Activated naive CD8-positive, alpha-beta T cell treated with anti-CD3 and anti-CD28 coated beads, Interleukin-2, amount 50 U/mL, for 24 hours (primary cell): ENCODE measurements at regions not wholly inside any gene's neighbourhood (a gene's known extent, or its start where the extent isn't known, plus 50 kb on each side); places are given as distances from the start of the nearest gene placed in this dataset.

Source experiments
- ATAC-seq: fragments of 150-1000 bp; cut with Tn5 transposase; one replicate; pipeline ENCODE4 v1.10.0; 2021
- DNase-seq: peaks from one replicate; pipeline ENCODE4 v3.0.0; 2021
- H3K27ac Mint-ChIP-seq: one replicate; pipeline ENCODE4 v1.8.0; 2021; ENCODE audit warnings: mild to moderate bottlenecking, mixed read lengths
- H3K27me3 Mint-ChIP-seq: one replicate; pipeline ENCODE4 v1.8.0; 2021; ENCODE audit warnings: mixed read lengths
- H3K36me3 Mint-ChIP-seq: one replicate; pipeline ENCODE4 v1.8.0; 2021; ENCODE audit warnings: low read depth, mixed read lengths
- H3K4me1 Mint-ChIP-seq: one replicate; pipeline ENCODE4 v1.8.0; 2021; ENCODE audit warnings: mixed read lengths
- H3K4me3 Mint-ChIP-seq: one replicate; pipeline ENCODE4 v1.8.0; 2021; ENCODE audit warnings: mild to moderate bottlenecking, moderate library complexity, mixed read lengths
- H3K9me3 Mint-ChIP-seq: one replicate; pipeline ENCODE4 v1.8.0; 2021; ENCODE audit warnings: mixed read lengths

DNA sequence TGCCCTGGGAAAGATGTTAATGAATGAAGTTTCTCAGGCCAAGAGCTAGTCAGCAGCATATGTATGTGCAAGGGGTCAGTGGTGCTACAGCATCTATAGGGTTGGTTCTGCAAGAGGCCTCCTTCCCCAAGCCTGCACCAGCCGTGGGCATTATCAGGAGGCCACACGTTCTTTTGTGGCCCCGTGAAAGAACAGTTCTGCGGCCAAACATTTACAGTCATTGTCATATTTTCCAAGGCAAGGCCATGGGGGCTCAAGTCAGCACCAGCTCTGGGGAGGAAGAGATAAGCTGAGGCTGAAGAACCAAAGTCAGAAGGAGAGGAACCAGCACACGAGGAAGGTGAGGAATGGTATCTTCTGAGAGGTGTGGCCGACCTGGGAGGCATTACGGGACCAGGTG is 54.4 kb upstream of the TMEM72 start:
- ATAC-seq (no peak), DNase-seq (no peak)
- H3K9me3 Mint-ChIP-seq = no peaks in the 10 kb centered on the region
- no peaks in the 10 kb centered on the region for H3K4me1 Mint-ChIP-seq
- H3K27me3 Mint-ChIP-seq = no peaks in the 10 kb centered on the region
- H3K4me3 Mint-ChIP-seq = no peak overlapping the region
- H3K36me3 Mint-ChIP-seq = no peaks in the 10 kb centered on the region
- no peak overlapping the region for H3K27ac Mint-ChIP-seq

DNA sequence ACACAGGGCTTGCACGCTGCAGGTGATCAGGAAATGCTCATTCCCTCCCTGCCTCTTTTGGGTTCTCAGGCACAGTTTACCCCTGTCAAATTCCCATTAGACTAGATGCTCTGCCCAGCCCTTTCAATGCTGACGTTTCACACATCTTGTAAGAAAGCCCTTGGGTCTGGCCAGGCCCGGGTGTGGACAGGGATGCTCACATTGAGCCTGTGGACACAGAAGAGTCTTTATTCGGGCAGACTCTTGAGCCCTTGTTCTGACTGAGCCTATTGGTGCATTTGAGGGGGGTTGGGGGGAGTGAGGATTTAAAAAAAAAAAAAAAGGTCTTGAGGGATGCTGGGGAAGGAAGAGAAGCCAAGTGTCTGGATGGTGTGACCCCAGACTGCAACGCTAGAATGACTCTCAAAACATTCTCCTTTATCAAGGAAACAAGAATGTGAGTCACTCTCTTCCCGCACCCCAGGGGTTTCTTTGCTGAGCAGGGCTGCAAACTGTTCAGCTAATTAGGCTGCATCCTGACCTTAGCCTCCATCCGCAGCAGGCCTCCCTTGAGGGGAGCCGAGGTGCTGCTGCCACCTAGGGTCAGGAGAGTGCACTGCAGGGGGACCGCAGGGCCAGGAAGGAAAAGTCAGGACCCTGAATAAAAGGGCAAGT is 53.6 kb upstream of the TMEM72 start:
- Mint-ChIP-seq H3K27me3 (no peaks in the 10 kb centered on the region), H3K27ac (no peak overlapping the region), H3K4me3 (no peak overlapping the region), H3K4me1 (no peaks in the 10 kb centered on the region), H3K9me3 (no peaks in the 10 kb centered on the region), H3K36me3 (no peaks in the 10 kb centered on the region)
- ATAC-seq (peak; percentile 67), DNase-seq (peak; percentile 66)

DNA sequence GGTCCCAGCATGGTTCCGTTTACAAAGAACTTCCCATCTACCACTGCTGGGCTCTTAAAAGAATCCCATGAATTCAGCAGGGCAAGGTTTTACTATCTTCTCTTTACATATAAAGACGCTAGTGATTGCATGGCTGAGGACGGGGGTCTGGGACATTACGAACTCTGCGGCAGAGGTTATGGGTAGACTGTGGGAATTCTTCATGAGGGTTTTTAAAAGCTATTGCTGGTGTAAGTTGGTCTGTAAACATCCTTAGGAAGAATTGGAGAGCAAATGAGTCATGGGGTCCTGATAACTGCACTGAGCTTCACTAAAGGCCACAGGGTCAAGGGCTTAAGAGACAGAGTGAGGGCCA is 53.1 kb upstream of the TMEM72 start:
- ATAC-seq = no peak
- H3K36me3 Mint-ChIP-seq = no peaks in the 10 kb centered on the region
- H3K4me3 Mint-ChIP-seq = no peak overlapping the region
- DNase-seq = no peak
- H3K9me3 Mint-ChIP-seq = no peaks in the 10 kb centered on the region
- H3K27me3 Mint-ChIP-seq = peaks cover under 1% of the 10 kb centered on the region
- H3K4me1 Mint-ChIP-seq = peaks cover under 1% of the 10 kb centered on the region
- no peak overlapping the region for H3K27ac Mint-ChIP-seq

DNA sequence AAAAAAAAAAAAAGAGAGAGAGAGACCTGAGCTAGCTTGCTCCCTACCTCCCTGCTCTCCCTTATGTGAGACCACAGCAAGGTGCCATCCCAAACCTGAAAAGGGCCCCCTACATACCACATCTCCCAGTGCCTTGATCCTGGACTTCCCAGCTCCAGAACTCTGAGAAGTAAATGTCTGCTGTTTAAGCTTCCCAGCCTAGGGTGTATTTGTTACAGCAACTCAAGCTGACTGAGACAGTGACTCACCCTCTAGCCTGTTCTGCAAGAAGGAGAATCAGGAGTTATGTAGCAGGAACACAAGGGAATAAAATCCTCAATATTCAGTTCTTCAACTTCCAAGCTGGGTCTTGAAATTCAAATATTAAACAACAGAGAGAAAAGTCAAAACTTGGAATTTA is 52.1 kb upstream of the TMEM72 start:
- Mint-ChIP-seq H3K4me1 (peaks cover 7% of the 10 kb centered on the region), H3K36me3 (no peaks in the 10 kb centered on the region), H3K27me3 (peaks cover 7% of the 10 kb centered on the region), H3K4me3 (no peak overlapping the region), H3K9me3 (no peaks in the 10 kb centered on the region), H3K27ac (no peak overlapping the region)
- ATAC-seq (no peak), DNase-seq (no peak)

DNA sequence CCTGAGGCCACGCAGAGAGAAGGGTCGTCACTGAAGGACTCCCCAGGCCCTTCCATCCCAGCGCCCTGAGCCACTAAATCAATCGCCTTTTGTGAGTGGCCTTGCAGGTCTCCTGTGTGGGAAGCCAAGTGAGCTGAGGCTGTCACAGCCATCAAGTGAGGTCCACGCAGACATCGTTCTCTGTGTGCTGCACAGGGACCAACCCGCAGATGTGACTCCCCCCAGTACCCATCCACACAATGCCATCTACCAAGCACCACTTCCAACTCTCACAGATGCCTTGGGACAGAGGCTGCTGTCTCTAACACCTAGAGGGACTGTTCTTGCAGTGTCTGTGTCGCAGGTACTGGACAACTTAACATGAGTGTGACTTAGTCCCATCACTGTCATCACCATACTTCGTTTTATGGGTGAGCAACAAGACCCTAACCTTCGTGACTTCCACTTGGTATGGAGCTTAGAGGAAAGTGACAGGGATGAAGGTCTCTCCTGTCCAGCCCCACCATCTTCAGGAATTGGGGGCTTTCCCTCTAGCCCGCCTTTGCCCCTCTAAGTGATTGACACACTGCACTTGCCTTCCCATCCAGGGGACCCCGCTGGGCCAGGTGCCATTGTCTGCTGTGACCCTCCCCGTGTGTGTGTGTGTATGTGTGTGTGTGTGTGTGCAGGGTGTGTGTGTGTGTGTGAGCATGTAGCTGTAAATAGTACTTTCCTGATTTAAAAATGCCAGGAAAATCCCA is 51.4 kb upstream of the TMEM72 start:
- Mint-ChIP-seq H3K27ac (no peak overlapping the region), H3K4me1 (peaks cover 13% of the 10 kb centered on the region), H3K4me3 (no peak overlapping the region), H3K36me3 (no peaks in the 10 kb centered on the region), H3K27me3 (peaks cover 15% of the 10 kb centered on the region), H3K9me3 (no peaks in the 10 kb centered on the region)
- ATAC-seq (no peak), DNase-seq (no peak)

DNA sequence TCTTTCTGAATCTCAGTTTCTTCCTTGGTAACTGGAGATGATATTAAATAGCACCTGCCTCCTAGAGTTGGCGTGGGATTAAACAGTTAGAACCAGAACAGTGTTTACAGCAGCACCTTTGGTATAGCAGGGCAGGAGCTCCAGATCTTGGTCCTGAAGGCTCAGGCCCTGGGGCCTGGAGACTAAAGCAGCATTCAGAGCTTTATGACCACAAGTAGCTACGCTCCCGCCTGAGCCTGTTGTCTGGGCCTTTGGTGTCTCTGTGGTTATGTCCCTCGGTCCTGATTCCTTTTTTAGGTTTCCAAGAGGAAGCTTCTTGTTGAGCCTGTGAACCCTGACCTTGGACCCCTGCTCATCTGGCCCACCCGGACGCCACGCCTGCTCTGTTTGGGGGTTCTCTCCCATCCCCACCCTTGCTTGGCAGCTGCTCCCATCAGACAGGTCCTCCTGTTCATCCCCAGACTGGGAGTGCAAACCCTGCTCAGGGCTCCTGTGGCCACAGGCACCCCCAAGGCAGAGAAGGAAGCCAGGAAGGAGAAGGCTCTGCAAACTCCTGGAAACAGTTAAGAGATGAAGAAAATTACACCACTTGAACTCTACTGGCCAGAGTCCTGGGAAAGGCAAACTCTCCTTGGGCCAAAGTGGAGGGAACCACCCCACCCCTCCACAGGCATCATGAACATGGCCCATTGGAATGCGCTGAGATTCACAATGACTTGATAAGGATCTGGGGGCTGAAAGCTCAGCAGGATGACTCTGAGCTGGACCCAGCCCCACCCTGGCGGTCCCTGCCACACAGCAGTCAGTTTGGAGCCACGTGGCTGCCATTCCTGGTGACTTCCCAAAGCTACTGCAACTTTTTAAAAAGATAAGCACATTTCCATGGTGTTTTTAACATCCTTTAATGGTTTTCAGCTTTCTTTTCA is 50.1 kb upstream of the TMEM72 start:
- peaks cover 14% of the 10 kb centered on the region for H3K4me1 Mint-ChIP-seq
- no peak overlapping the region for H3K27ac Mint-ChIP-seq
- H3K27me3 Mint-ChIP-seq = peaks cover 27% of the 10 kb centered on the region
- no peaks in the 10 kb centered on the region for H3K36me3 Mint-ChIP-seq
- DNase-seq (no peak), ATAC-seq (no peak)
- no peaks in the 10 kb centered on the region for H3K9me3 Mint-ChIP-seq
- H3K4me3 Mint-ChIP-seq = no peak overlapping the region
